ENCODE measurements at regions not wholly inside any gene's neighbourhood (a gene's known extent, or its start where the extent isn't known, plus 50 kb on each side); places are given as distances from the start of the nearest gene placed in this dataset.

GRCh38 chr17:73833775-73834488, 189.7 kb upstream of the SDK2 start:
- Histone ChIP-seq H3K4me1 (peaks cover 0 to 7% (median 0%) of the 10 kb centered on the region in 4 donors), H3K4me3 (no peak overlapping the region), H3K27me3 (peaks cover 27% of the 10 kb centered on the region), H3K9me3 (no peaks in the 10 kb centered on the region), H3K36me3 (no peaks in the 10 kb centered on the region), H3K27ac (no peak overlapping the region)
- no peak for DNase-seq
- in situ Hi-C loops (cut with MboI; ENCODE audit: low pct_ligation_motif_present in 1 of 4, low pct_unique_long_range_greater_than_20kb in 1 of 4, low sequenced_read_pairs in 3 of 4) (no loop called here), intact Hi-C loops (cut with DNase I; ENCODE audit: low total_unique reads) (no loop called here)
- WGBS, 2 donors (ENCODE audit: low coverage in 1 of 2) = 26 to 59% methylated on average over 4 to 17 of the region's 17 CpGs
- TF ChIP-seq EP300 (IDR thresholded peaks at IDR 0.05; ENCODE audit: low read depth) = no peak
- TF ChIP-seq POLR2A (IDR thresholded peaks at IDR 0.05) = no peak
- no peak for TF ChIP-seq CTCF (IDR thresholded peaks at IDR 0.05)
- no peak for TF ChIP-seq POLR2AphosphoS5 (IDR thresholded peaks at IDR 0.05)

GRCh38 chr17:73834684-73835343, 190.6 kb upstream of the SDK2 start:
- peak; percentile 41 for DNase-seq
- no peaks in the 10 kb centered on the region for H3K9me3 ChIP-seq
- in situ Hi-C loops (cut with MboI; ENCODE audit: low pct_ligation_motif_present in 1 of 4, low pct_unique_long_range_greater_than_20kb in 1 of 4, low sequenced_read_pairs in 3 of 4) = no loop called here
- no peak overlapping the region for H3K27ac ChIP-seq
- peaks cover 0 to 7% (median 0%) of the 10 kb centered on the region in 4 donors for H3K4me1 ChIP-seq
- H3K27me3 ChIP-seq = peaks cover 27% of the 10 kb centered on the region
- TF ChIP-seq POLR2AphosphoS5 (IDR thresholded peaks at IDR 0.05) (no peak), POLR2A (IDR thresholded peaks at IDR 0.05) (no peak), CTCF (IDR thresholded peaks at IDR 0.05) (no peak), EP300 (IDR thresholded peaks at IDR 0.05; ENCODE audit: low read depth) (no peak)
- no peak overlapping the region for H3K4me3 ChIP-seq
- no peaks in the 10 kb centered on the region for H3K36me3 ChIP-seq
- WGBS, 2 donors (ENCODE audit: low coverage in 1 of 2) = 55 to 69% methylated on average over 7 to 17 of the region's 17 CpGs
- intact Hi-C loops (cut with DNase I; ENCODE audit: low total_unique reads) = loop anchor here (5.0 kb wide), 1 partner anchor 1047 kb away; no protein-coding TSS in a partner anchor

- in situ Hi-C loops (cut with MboI; ENCODE audit: low pct_ligation_motif_present in 1 of 4, low pct_unique_long_range_greater_than_20kb in 1 of 4, low sequenced_read_pairs in 3 of 4) = no loop called here
- intact Hi-C loops (cut with DNase I; ENCODE audit: low total_unique reads) = loop anchor here (5.0 kb wide), 1 partner anchor 1047 kb away; no protein-coding TSS in a partner anchor
- 15 to 27% methylated on average over 6 to 8 of the region's 8 CpGs for WGBS, 2 donors (ENCODE audit: low coverage in 1 of 2)
These were observed 191.4 kb upstream of the SDK2 start for GRCh38 chr17:73835605-73836004.

More at GRCh38 chr17:73835605-73836004, 191.4 kb upstream of the SDK2 start:
- Histone ChIP-seq H3K4me1 (peaks cover 0 to 7% (median 0%) of the 10 kb centered on the region in 4 donors), H3K9me3 (no peaks in the 10 kb centered on the region), H3K4me3 (no peak overlapping the region), H3K36me3 (no peaks in the 10 kb centered on the region), H3K27ac (no peak overlapping the region), H3K27me3 (peaks cover 27% of the 10 kb centered on the region)
- no peak for TF ChIP-seq EP300 (IDR thresholded peaks at IDR 0.05; ENCODE audit: low read depth)
- TF ChIP-seq POLR2AphosphoS5 (IDR thresholded peaks at IDR 0.05) = no peak
- no peak for TF ChIP-seq CTCF (IDR thresholded peaks at IDR 0.05)
- no peak for TF ChIP-seq POLR2A (IDR thresholded peaks at IDR 0.05)
- DNase-seq = no peak

All from transverse colon (tissue), 4 donors.